GM23338 (cell line): ENCODE measurements at regions not wholly inside any gene's neighbourhood (a gene's known extent, or its start where the extent isn't known, plus 50 kb on each side); places are given as distances from the start of the nearest gene placed in this dataset.

Source experiments
- ATAC-seq: fragments of 200-7000 bp; cut with Tn5 transposase; 3 replicates; pipeline ENCODE4 v1.9.1; 2020
- DNase-seq: peaks from one replicate; pipeline ENCODE4 v3.0.0-alpha.2; 2015; ENCODE audit warnings: low spot score
- H2AFZ ChIP-seq: fragments of 200-600 bp; sonication (generic); 2 replicates; pipeline ENCODE4 v1.8.0; 2016; ENCODE audit warnings: antibody characterized with exemption, mild to moderate bottlenecking, moderate library complexity
- H3F3A ChIP-seq: fragments of 200-600 bp; sonication (generic); replicated peaks from 2 replicates; pipeline ENCODE4 v1.8.0; 2017; ENCODE audit warnings: antibody characterized with exemption, mixed run types, low read depth
- H3K27ac ChIP-seq: fragments of 200-600 bp; sonication (generic); 2 replicates; pipeline ENCODE4 v1.6.1; 2016; ENCODE audit warnings: low read depth
- H3K27me3 ChIP-seq: fragments of 200-600 bp; sonication (generic); 2 replicates; pipeline ENCODE4 v1.8.0; 2016; ENCODE audit warnings: mild to moderate bottlenecking, mixed run types, moderate library complexity; ENCODE audit not compliant: insufficient read depth
- H3K36me3 ChIP-seq: fragments of 200-600 bp; sonication (generic); 2 replicates; pipeline ENCODE4 v1.8.0; 2016; ENCODE audit warnings: mild to moderate bottlenecking; ENCODE audit not compliant: insufficient read depth
- H3K4me1 ChIP-seq: fragments of 200-600 bp; sonication (generic); 2 replicates; pipeline ENCODE4 v1.8.0; 2016; ENCODE audit warnings: mild to moderate bottlenecking, moderate library complexity; ENCODE audit not compliant: insufficient read depth
- H3K4me2 ChIP-seq: fragments of 200-600 bp; sonication (generic); 2 replicates; pipeline ENCODE4 v1.7.1; 2017; ENCODE audit warnings: mixed run types
- H3K4me3 ChIP-seq: fragments of 200-600 bp; sonication (generic); 2 replicates; pipeline ENCODE4 v1.6.1; 2016; ENCODE audit warnings: mixed run types
- H3K79me2 ChIP-seq: fragments of 200-600 bp; sonication (generic); replicated peaks from 2 replicates; pipeline ENCODE4 v1.8.0; 2017; ENCODE audit warnings: mild to moderate bottlenecking; ENCODE audit not compliant: insufficient read depth
- H3K9me2 ChIP-seq: fragments of 200-600 bp; sonication (generic); 2 replicates; pipeline ENCODE4 v1.8.0; 2017; ENCODE audit not compliant: insufficient read depth
- H4K20me1 ChIP-seq: fragments of 200-600 bp; sonication (generic); replicated peaks from 2 replicates; pipeline ENCODE4 v1.8.0; 2017; ENCODE audit warnings: mild to moderate bottlenecking; ENCODE audit not compliant: insufficient read depth
- H3K27ac Mint-ChIP-seq: 2 replicates; pipeline ENCODE4 v1.8.0; 2020; ENCODE audit warnings: inconsistent platforms, mild to moderate bottlenecking, moderate library complexity, mixed read lengths
- H3K27me3 Mint-ChIP-seq: 3 replicates; pipeline ENCODE4 v1.8.0; 2022; ENCODE audit warnings: low read depth, mild to moderate bottlenecking, moderate library complexity, mixed read lengths, inconsistent platforms; ENCODE audit not compliant: insufficient read depth, poor library complexity
- H3K36me3 Mint-ChIP-seq: 3 replicates; pipeline ENCODE4 v1.8.0; 2021; ENCODE audit warnings: low read depth, mild to moderate bottlenecking, inconsistent platforms, moderate library complexity, mixed read lengths
- H3K4me1 Mint-ChIP-seq: 3 replicates; pipeline ENCODE4 v1.8.0; 2020; ENCODE audit warnings: mild to moderate bottlenecking, inconsistent platforms, mixed read lengths
- H3K4me3 Mint-ChIP-seq: 3 replicates; pipeline ENCODE4 v1.8.0; 2021; ENCODE audit warnings: moderate library complexity, mild to moderate bottlenecking, inconsistent platforms, mixed read lengths
- H3K9me3 Mint-ChIP-seq: 3 replicates; pipeline ENCODE4 v1.8.0; 2020; ENCODE audit warnings: moderate library complexity, mild to moderate bottlenecking, inconsistent platforms, mixed read lengths
- CTCF ChIP-seq, 2 experiments: fragments of 200-600 bp in 1 of 2; sonication (generic) in 1 of 2; conservative IDR thresholded peaks; 2 replicates each; pipeline versions ENCODE4 v1.5.1 to v1.6.1; 2016 to 2017; ENCODE audit warnings: antibody characterized with exemption in 2 of 2, low read depth in 2 of 2, mild to moderate bottlenecking in 2 of 2, moderate library complexity in 1 of 2
- EZH2 ChIP-seq: fragments of 200-600 bp; sonication (generic); IDR thresholded peaks from one replicate; pipeline ENCODE4 v1.8.0; 2017; ENCODE audit warnings: antibody characterized with exemption, mild to moderate bottlenecking, low read depth; ENCODE audit not compliant: unreplicated experiment
- EZH2phosphoT487 ChIP-seq: fragments of 200-600 bp; sonication (generic); IDR thresholded peaks from one replicate; pipeline ENCODE4 v1.8.1; 2018; ENCODE audit warnings: antibody characterized with exemption; ENCODE audit not compliant: unreplicated experiment
- NANOG ChIP-seq: IDR thresholded peaks from 2 replicates; pipeline ENCODE4 v1.6.1; 2016; ENCODE audit warnings: antibody characterized with exemption, borderline replicate concordance
- POLR2AphosphoS5 ChIP-seq: IDR thresholded peaks from 2 replicates; pipeline ENCODE4 v1.6.1; 2016; ENCODE audit warnings: antibody characterized with exemption, low read depth
- REST ChIP-seq: IDR thresholded peaks from one replicate; pipeline ENCODE4 v1.6.1; 2018; ENCODE audit warnings: antibody characterized with exemption; ENCODE audit not compliant: unreplicated experiment
- ZNF331 ChIP-seq: fragments of 250-450 bp; sonication (Bioruptor Pico); IDR thresholded peaks from 2 replicates; pipeline ENCODE4 v1.5.0; 2020; ENCODE audit warnings: low read depth, mild to moderate bottlenecking, moderate library complexity
- ZNF462 ChIP-seq: fragments of 250-450 bp; sonication (Bioruptor Pico); IDR thresholded peaks from 2 replicates; pipeline ENCODE4 v1.5.0; 2020; ENCODE audit warnings: mild to moderate bottlenecking, moderate library complexity

- ATAC-seq = no peak
- H4K20me1 ChIP-seq = no peaks in the 10 kb centered on the region
- Mint-ChIP-seq H3K9me3 (no peaks in the 10 kb centered on the region), H3K27me3 (peaks cover 7% of the 10 kb centered on the region), H3K4me3 (no peak overlapping the region), H3K36me3 (no peaks in the 10 kb centered on the region), H3K4me1 (peaks cover 20% of the 10 kb centered on the region), H3K27ac (no peak overlapping the region)
- no peak overlapping the region for H3K27ac ChIP-seq
- no peak for TF ChIP-seq ZNF331
- TF ChIP-seq POLR2AphosphoS5 = no peak
- TF ChIP-seq EZH2 = no peak
- no peak for TF ChIP-seq ZNF462 (CRISPR knock-in tag)
- TF ChIP-seq NANOG = no peak
- TF ChIP-seq CTCF (conservative IDR thresholded peaks at IDR 0.05; ENCODE audit: low read depth in 2 of 2) = no peak
- TF ChIP-seq REST = no peak
- no peak for TF ChIP-seq EZH2phosphoT487
- H3K79me2 ChIP-seq = no peaks in the 10 kb centered on the region
- no peak overlapping the region for H3K4me3 ChIP-seq
- H3K36me3 ChIP-seq = no peaks in the 10 kb centered on the region
- no peaks in the 10 kb centered on the region for H3K9me2 ChIP-seq
- DNase-seq = no peak
- H3K4me1 ChIP-seq = 0 out of 2 replicates have a peak, but pooled peaks cover 6% of the 10 kb centered on the region
- no peak overlapping the region for H2AFZ ChIP-seq
- H3K27me3 ChIP-seq = no peaks in the 10 kb centered on the region
- no peak overlapping the region for H3K4me2 ChIP-seq
- no peaks in the 10 kb centered on the region for H3F3A ChIP-seq
These were observed 113.1 kb downstream of the TPRA1 start for GRCh38 chr3:127477396-127477795.
